ENCODE measurements at regions not wholly inside any gene's neighbourhood (a gene's known extent, or its start where the extent isn't known, plus 50 kb on each side); places are given as distances from the start of the nearest gene placed in this dataset.

DNA sequence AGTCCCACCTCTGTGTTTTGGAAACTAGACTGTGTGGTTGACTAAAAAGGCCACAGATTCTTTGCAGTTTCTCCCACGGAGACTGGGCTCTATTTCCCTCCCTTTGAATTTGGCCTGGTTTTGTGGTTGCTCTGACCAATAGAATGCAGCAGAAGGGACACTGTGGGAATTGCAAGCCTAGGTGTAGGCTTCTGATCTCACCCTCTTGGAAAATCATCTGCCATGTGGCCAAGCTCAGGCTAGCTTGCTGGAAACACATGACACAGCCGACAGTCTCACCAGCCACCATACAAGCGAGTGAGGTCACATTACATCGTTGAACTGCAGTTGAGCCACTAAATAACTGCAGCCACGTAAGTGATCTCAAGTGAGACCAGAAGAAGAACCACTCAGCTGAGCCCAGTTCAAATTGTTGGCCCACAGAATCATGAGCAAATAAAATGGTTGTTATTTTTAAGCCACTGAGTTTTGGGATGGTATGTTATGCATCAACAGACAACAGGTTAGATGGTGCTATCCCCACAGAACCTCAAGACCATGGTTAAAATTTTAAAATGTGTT lies 319.1 kb upstream of the MEX3C start:
- H3F3A ChIP-seq (ENCODE audit: control insufficient read depth, insufficient read depth) = no peaks in the 10 kb centered on the region
- no peak overlapping the region for H3K4me3 ChIP-seq (ENCODE audit: low read length)
- TF ChIP-seq, protein P1, sequence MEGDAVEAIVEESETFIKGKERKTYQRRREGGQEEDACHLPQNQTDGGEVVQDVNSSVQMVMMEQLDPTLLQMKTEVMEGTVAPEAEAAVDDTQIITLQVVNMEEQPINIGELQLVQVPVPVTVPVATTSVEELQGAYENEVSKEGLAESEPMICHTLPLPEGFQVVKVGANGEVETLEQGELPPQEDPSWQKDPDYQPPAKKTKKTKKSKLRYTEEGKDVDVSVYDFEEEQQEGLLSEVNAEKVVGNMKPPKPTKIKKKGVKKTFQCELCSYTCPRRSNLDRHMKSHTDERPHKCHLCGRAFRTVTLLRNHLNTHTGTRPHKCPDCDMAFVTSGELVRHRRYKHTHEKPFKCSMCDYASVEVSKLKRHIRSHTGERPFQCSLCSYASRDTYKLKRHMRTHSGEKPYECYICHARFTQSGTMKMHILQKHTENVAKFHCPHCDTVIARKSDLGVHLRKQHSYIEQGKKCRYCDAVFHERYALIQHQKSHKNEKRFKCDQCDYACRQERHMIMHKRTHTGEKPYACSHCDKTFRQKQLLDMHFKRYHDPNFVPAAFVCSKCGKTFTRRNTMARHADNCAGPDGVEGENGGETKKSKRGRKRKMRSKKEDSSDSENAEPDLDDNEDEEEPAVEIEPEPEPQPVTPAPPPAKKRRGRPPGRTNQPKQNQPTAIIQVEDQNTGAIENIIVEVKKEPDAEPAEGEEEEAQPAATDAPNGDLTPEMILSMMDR (IDR thresholded peaks at IDR 0.05; ENCODE audit: low read depth, low read length, poor library complexity, severe bottlenecking) = no peak
- no peak for TF ChIP-seq EZH2phosphoT487 (IDR thresholded peaks at IDR 0.05; ENCODE audit: borderline replicate concordance, low read length)
- H3K36me3 ChIP-seq (ENCODE audit: control insufficient read depth, low read length) = no peaks in the 10 kb centered on the region
- no peak overlapping the region for H3K27ac ChIP-seq (ENCODE audit: low read depth, low read length)
- H4K20me1 ChIP-seq (ENCODE audit: control insufficient read depth, insufficient read depth, low read depth, low read length) = no peaks in the 10 kb centered on the region
- no peaks in the 10 kb centered on the region for H3K4me1 ChIP-seq (ENCODE audit: control insufficient read depth, low read length)
- no peak overlapping the region for H3K4me2 ChIP-seq (ENCODE audit: low read length)
- H3K27me3 ChIP-seq (ENCODE audit: control insufficient read depth, low read length) = no peaks in the 10 kb centered on the region
- H3K9me3 ChIP-seq (ENCODE audit: control insufficient read depth, insufficient read depth, low read length) = no peaks in the 10 kb centered on the region
- no peaks in the 10 kb centered on the region for H3K79me2 ChIP-seq (ENCODE audit: control insufficient read depth, low read length)
- no peaks in the 10 kb centered on the region for H3K9me2 ChIP-seq (replicated peaks; ENCODE audit: control insufficient read depth, low read length)

DNA sequence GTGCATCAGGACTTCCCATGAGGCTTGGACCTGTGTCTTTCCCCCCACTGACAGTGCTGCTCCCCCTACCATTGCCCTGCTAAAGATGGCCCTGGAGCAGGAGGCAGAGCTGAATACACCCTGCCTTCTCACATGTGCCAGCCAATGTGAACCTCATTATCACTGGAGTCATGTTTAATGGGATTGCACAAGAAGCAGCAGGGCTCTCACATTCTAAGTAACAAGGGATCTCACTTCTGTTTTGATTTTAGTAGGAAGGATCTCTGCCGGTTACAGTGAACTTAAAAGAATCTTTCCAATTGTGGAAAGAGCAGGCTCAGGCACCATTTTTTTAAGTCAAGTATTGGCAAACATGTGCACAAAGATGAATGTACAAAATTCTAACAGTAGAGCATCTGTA lies 322.1 kb upstream of the MEX3C start:
- Histone ChIP-seq H3K27ac (ENCODE audit: low read depth, low read length) (no peak overlapping the region), H3F3A (ENCODE audit: control insufficient read depth, insufficient read depth) (no peaks in the 10 kb centered on the region), H3K4me1 (ENCODE audit: control insufficient read depth, low read length) (no peaks in the 10 kb centered on the region), H3K36me3 (ENCODE audit: control insufficient read depth, low read length) (no peaks in the 10 kb centered on the region), H3K4me3 (ENCODE audit: low read length) (no peak overlapping the region), H3K79me2 (ENCODE audit: control insufficient read depth, low read length) (no peaks in the 10 kb centered on the region), H3K4me2 (ENCODE audit: low read length) (no peak overlapping the region), H3K9me3 (ENCODE audit: control insufficient read depth, insufficient read depth, low read length) (no peaks in the 10 kb centered on the region), H3K27me3 (ENCODE audit: control insufficient read depth, low read length) (no peaks in the 10 kb centered on the region), H3K9me2 (replicated peaks; ENCODE audit: control insufficient read depth, low read length) (no peaks in the 10 kb centered on the region), H4K20me1 (ENCODE audit: control insufficient read depth, insufficient read depth, low read depth, low read length) (no peaks in the 10 kb centered on the region)
- TF ChIP-seq, protein P1 (IDR thresholded peaks at IDR 0.05; ENCODE audit: low read depth, low read length, poor library complexity, severe bottlenecking) = no peak
- TF ChIP-seq EZH2phosphoT487 (IDR thresholded peaks at IDR 0.05; ENCODE audit: borderline replicate concordance, low read length) = no peak

DNA sequence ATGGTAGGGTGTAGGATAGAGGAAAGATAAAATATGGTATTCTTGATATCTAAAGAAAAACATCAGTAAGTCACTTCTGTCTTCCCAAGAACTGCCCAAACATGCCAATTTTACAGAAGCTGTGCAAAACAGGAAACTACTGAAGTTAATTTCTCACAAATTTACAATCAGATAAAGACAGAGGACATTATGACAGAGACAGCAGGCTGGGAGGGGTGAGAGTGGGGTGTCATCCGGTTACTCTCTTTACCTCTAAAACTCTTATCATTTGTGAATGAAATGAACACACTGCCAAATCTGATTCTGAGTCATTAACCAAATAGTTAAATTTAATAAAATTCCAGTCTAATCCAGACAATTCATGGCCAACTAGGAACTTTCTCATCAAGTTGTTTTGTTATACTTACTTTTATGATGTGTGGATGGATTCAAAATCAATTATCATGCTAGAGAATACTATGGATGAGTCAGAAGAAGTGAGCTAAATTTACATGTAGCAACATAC lies 323.2 kb upstream of the MEX3C start:
- no peak overlapping the region for H3K4me2 ChIP-seq (ENCODE audit: low read length)
- H4K20me1 ChIP-seq (ENCODE audit: control insufficient read depth, insufficient read depth, low read depth, low read length) = no peaks in the 10 kb centered on the region
- H3K79me2 ChIP-seq (ENCODE audit: control insufficient read depth, low read length) = no peaks in the 10 kb centered on the region
- H3K36me3 ChIP-seq (ENCODE audit: control insufficient read depth, low read length) = no peaks in the 10 kb centered on the region
- H3K4me1 ChIP-seq (ENCODE audit: control insufficient read depth, low read length) = no peaks in the 10 kb centered on the region
- no peak for TF ChIP-seq EZH2phosphoT487 (IDR thresholded peaks at IDR 0.05; ENCODE audit: borderline replicate concordance, low read length)
- TF ChIP-seq, protein P1 (IDR thresholded peaks at IDR 0.05; ENCODE audit: low read depth, low read length, poor library complexity, severe bottlenecking) = no peak
- no peak overlapping the region for H3K4me3 ChIP-seq (ENCODE audit: low read length)
- H3F3A ChIP-seq (ENCODE audit: control insufficient read depth, insufficient read depth) = no peaks in the 10 kb centered on the region
- no peaks in the 10 kb centered on the region for H3K9me3 ChIP-seq (ENCODE audit: control insufficient read depth, insufficient read depth, low read length)
- no peaks in the 10 kb centered on the region for H3K27me3 ChIP-seq (ENCODE audit: control insufficient read depth, low read length)
- H3K27ac ChIP-seq (ENCODE audit: low read depth, low read length) = no peak overlapping the region
- no peaks in the 10 kb centered on the region for H3K9me2 ChIP-seq (replicated peaks; ENCODE audit: control insufficient read depth, low read length)

Measured in DOHH2 (cell line).